ENCODE measurements at regions not wholly inside any gene's neighbourhood (a gene's known extent, or its start where the extent isn't known, plus 50 kb on each side); places are given as distances from the start of the nearest gene placed in this dataset.
"Not testable (repeated sequence)": the region's sequence is repeated elsewhere in the genome, so short reads cannot be mapped to it uniquely, and the experiment has no call there.

GRCh38 chr12:17695495-17695894 is 394.5 kb downstream of the RERGL start:
- no peak for DNase-seq

- DNase-seq = no peak
Observed at GRCh38 chr12:17691369-17691768, 398.6 kb downstream of the RERGL start.

- no peak for DNase-seq
Observed at GRCh38 chr12:17680220-17680619, 409.8 kb downstream of the RERGL start.

GRCh38 chr12:17666641-17667324 is 423.2 kb downstream of the RERGL start:
- DNase-seq = no peak

- DNase-seq = no peak
Observed at GRCh38 chr12:17665839-17666238, 424.2 kb downstream of the RERGL start.

- DNase-seq = no peak
Observed at GRCh38 chr12:17661250-17661649, 428.7 kb downstream of the RERGL start.

- no peak for DNase-seq
Observed at GRCh38 chr12:17652436-17652835, 437.6 kb downstream of the RERGL start.

- DNase-seq = no peak
Observed at GRCh38 chr12:17642340-17642650, 447.7 kb downstream of the RERGL start.

GRCh38 chr12:17640615-17641014 is 449.4 kb downstream of the RERGL start:
- DNase-seq = no peak

GRCh38 chr12:17618831-17619230 is 471.2 kb downstream of the RERGL start:
- DNase-seq = no peak

- DNase-seq = no peak
Observed at GRCh38 chr12:17609701-17610100, 480.3 kb downstream of the RERGL start.

- peak; percentile 26 for DNase-seq
Observed at GRCh38 chr12:17609153-17609552, 480.8 kb downstream of the RERGL start.

- no peak for DNase-seq
Observed at GRCh38 chr12:17595111-17595510, 494.9 kb downstream of the RERGL start.

- DNase-seq = no peak
Observed at GRCh38 chr12:17593715-17594406, 496.1 kb downstream of the RERGL start.

- no peak for DNase-seq
Observed at GRCh38 chr12:17592472-17592871, 497.5 kb downstream of the RERGL start.

- DNase-seq = no peak
Observed at GRCh38 chr12:17591005-17591681, 498.9 kb downstream of the RERGL start.

GRCh38 chr12:17588968-17589367 is 501.0 kb downstream of the RERGL start:
- no peak for DNase-seq

- DNase-seq = peak; percentile 55
Observed at GRCh38 chr12:17579205-17580026, 510.6 kb downstream of the RERGL start.

- no peak for DNase-seq
Observed at GRCh38 chr12:17577405-17577804, 512.6 kb downstream of the RERGL start.

GRCh38 chr12:17572250-17572649 is 517.7 kb downstream of the RERGL start:
- DNase-seq = no peak

GRCh38 chr12:17571047-17571446 is 518.9 kb downstream of the RERGL start:
- no peak for DNase-seq

- not testable (repeated sequence) for DNase-seq
Observed at GRCh38 chr12:17564630-17565029, 525.4 kb downstream of the RERGL start.

- DNase-seq = no peak
Observed at GRCh38 chr12:17550011-17550410, 540.0 kb downstream of the RERGL start.
